ENCODE measurements at regions not wholly inside any gene's neighbourhood (a gene's known extent, or its start where the extent isn't known, plus 50 kb on each side); places are given as distances from the start of the nearest gene placed in this dataset.

DNA sequence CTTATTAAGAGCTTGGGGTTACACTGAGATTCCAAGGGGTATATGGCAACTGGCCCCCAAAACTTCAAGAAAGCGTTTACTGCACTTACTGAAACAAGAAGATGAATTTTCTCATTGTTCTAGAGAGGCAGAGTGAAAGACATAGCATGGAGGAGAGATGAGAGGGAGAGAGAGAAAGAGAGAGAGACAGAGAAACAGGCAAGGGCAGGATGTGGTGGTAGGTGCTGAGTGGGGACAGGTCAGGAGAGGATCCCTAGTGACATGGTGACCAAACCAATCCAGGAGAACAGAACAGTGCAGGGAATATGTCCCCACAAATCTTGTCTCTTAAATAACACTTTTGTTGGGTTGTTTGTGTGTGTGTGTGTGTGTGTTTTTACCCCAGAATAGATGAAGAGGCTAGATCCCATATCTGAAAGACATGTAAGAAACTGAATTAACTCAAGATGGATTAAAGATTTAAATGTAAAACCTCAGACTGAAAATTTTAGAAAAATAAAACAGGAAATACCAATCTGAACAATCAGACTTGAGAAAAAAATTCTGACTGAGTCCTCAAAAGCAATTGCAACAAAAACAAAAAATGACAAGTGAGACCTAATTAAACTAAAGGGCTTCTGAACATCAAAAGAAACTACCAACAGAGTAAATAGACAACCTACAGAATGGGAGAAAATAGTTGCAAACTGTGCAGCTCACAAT, 202.2 kb downstream of the QDPR start:
- no peak for DNase-seq
- intact Hi-C loops (cut with DNase I), result no loop called here

DNA sequence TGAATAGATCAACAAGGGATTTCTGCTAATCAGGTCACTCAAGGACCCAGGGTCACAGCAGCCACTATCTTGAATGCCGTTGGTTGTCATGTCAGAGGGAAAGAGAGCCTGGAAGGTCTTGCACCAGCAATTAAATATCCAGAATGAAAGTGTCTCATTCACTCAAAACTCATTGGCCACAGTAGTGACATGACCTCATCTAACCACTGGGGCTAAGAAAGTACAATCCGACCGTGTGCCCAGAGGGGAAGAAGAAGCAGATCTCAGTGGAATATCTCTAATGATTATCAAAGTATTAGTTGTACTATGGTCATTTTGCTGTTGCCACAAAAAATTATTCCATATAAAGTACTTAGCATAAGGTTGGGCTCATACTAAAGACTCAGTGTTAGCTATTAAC, 210.0 kb downstream of the QDPR start:
- DNase-seq, result no peak
- intact Hi-C loops (cut with DNase I), result no loop called here

DNA sequence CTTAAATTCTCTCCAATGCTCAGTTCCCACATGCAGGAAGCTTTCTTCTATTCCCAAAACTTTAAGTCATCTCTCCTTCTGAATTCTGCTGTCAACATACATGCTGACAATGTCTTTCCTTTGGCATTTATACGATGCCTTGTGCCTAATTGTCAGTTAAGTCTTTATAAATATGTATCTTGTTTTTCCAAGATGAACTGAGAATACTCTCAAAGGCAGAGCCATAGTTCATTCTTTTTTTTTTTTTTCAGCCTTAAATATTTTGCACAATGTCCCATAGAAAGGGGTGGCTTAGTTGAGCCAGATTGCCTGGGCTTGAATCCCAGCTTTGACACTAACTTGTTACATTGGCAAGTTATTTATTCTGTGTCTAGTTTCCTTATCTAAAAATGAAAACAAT, 210.6 kb downstream of the QDPR start:
- intact Hi-C loops (cut with DNase I), result no loop called here
- DNase-seq, result no peak

DNA sequence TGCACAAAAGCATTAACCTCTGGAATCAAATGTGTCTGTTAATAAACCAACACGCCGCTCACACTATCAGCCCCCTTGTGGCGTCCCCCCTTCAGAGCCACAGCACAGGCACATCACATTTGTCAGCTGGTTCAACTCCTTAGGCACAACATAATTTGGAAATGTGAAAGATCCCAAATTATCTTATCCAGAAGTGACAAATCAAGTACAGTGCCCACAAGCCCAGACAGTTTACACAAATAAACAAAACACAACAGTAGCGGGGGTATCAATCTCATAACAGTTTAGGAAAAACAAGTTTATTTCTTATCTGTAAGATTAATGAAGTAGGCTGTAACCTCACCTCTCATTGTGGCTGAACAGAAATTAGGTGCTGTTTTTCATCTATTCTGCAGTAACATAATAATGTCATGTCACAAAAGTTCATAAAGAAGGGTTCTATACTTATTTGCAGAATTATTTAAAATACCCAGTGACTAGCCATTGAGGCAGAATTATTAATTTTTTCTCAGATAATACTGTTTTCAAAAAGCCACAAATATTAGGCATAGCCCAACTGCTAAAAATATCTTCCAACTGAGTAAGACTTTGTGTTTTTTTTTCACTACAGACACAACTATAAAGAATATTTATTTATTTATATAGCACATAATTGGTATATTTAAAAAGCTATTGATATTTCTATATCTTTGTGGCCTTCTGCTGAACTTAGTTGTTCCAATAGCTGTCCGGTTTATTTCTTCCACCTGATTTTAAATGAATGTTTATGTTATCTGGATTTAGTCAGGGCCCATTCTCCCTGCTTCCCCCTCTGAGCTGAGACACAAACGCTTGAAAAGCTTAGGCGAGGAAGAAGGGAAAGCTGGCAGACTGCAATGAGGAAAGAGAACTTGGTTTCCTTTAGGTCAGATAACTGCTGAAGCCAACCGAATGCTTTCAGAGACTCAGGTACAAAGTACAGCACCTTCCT, 214.7 kb downstream of the QDPR start:
- no peak for DNase-seq
- intact Hi-C loops (cut with DNase I), result no loop called here

DNA sequence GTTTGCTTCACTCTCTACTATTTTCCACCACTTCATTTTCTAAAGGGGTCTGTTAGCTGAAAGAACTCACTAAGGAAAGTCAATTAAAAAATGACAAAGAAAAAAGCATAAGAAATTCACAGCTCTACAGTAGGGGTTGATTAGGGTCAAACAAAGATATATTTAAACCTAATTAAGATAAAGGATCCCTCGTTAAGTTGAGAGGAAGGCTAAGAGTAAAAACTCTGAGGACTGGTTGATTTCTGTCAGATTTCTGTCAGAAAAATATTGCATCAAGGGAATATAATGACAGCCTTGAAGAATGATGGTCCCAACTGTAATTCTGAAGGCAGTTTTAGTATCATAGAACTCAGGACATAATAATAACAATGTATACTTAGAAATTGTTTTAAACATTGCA, 218.0 kb downstream of the QDPR start:
- intact Hi-C loops (cut with DNase I), result no loop called here
- no peak for DNase-seq

DNA sequence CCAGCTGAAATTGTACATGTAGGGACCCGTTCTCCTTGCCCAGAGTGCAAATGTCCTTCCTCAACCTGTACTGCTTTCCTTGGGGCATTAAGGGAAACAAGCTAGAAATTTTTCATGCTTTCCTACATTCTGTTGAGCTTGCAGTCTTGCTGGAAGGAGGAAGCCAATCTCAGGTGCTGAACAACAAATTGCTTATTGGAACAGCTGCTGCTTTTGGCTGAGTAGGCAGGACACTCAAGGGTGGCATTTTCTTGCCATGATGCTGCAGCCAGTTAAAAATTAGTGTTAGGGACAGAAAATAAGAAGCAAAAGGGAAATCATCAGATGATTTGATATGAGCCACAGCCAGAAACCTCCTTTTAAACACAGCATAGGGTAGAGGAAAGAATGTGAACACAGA, 223.7 kb downstream of the QDPR start:
- intact Hi-C loops (cut with DNase I), result no loop called here
- DNase-seq, result no peak

DNA sequence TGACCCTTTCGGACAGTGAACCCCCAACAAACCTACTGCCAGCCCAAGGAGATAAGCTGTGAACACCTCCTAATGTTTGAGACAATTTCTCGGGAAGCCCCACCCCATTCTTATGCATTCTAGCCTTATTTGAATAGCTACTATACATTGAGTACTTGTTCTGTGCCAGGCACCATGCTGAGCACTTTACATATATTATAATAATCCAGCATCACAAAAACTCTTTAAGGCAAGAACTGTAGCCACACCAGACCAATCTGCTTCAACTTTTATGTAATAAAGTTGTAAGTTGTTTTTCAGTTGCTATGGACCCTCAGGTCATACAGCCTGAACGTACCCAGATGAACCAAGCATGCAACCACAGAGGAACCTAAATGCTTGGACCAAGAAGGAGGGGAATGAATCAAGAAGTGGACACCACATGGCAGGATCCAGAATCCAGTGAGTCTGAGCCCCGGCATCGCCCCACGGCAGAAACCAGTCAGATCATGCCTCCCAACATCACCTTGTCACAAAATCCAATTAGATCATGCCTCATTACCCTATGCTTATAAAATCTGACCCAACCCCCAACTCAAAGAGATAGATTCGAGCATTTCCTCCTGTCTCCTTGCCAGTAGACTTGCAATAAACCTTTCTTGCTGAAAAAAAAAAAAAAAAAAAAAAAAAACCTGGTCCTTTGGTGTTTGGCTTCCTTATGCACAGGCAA, 225.0 kb downstream of the QDPR start:
- intact Hi-C loops (cut with DNase I), result no loop called here
- no peak for DNase-seq

DNA sequence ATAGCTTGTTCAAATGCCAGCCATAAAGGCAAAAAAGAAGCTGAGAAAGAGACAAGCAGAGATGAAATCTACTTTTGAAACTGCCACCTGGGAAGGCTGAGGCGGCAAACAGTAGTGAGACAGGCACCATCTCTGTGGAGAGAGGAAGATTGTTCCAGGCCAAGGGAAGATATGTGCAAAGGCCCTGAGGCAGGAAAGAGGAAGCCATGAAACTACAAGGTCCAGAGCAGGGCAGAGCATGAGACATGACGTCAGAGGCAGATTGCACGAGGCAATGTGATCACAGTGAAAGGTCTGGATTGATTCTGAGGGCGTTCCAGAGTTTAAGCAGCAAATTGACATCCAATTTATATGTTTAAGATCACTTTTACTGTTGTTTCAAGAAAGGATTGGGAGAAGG, 226.1 kb downstream of the QDPR start:
- intact Hi-C loops (cut with DNase I), result no loop called here
- DNase-seq, result no peak

DNA sequence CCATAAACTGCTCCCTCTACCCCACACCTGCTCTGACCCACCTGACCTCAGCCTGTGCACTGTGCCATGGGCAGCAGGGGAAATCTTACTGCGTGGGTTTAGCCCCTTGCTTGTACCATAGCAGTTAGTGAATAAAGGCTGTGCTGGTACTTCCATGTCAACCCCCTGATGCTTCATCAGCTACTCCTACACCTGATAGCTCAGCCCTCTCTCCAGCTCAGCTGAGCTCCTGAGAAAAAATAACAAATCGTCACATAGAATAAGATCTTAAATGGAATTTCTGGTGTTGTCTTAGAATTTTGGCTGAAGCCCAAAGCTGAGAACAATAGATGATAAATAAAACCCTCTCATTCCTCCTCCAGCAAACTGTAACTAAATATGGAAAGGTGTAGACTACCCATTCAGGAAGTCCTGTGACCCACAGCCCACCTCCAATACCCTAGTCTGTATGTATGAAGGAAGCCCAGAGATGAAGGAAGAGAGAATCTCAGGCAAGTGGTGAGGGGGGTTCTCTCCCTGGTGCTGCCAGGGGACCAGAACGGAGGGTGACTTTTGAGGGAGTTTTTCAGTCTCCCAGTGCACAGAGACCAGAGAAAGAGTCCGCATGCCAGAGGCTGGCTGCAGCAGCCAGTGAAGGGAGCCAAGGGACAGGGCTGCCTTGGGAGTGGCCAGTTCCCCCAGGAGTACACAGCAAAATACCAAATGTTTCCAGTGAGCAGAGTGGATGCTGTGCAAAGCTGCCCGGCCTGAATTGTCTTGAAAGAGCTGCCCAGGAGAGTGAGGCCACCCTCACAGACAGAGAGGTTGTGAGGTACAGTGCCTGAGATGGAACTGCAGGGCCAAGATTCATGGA, 227.3 kb downstream of the QDPR start:
- intact Hi-C loops (cut with DNase I), result no loop called here
- DNase-seq, result peak in 4 of 10 donors; percentile 26 to 86 (median 74)

DNA sequence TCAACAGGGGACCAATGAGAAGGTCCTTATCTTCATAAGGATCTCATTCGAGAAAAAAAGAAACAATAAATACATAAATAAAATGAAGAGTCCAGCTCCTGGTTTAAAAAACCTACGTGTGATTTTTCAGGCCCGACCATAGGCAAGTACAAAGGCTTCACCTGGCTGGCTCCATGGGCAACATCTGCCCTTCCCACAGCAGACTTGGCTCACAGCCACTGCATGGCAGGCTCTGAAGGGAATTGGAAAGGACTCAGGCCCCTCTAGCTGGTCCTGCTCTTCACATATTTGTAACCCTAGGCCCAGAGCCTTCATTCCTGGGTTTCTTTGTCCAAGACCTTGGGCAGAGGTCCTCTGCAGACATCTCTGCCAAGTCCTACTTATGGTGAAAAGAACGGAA, 228.1 kb downstream of the QDPR start:
- no peak for DNase-seq

DNA sequence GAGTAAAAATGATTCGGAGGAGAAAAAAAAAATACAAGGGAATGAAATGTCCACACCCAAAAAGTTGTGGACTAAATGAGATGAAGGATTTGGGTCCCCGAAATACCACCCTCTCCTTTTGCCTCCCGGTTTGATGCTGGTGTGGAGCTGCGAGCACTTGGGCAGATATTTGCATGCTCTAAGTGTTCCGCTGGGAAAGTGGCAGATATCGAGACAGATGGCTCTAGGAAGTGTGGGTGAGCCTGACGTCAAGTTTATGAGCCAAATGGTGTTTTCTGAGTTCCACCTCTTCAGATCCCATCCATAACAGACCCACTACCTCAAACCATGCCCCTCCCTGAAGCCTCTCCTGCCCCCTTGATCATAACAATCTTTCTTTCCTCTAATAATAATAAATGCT, 228.6 kb downstream of the QDPR start:
- intact Hi-C loops (cut with DNase I), result no loop called here
- peak in 4 of 10 donors; percentile 35 to 85 (median 54) for DNase-seq

More for the DNA sequence above, 228.1 kb downstream of the QDPR start:
- intact Hi-C loops (cut with DNase I), result no loop called here

DNA sequence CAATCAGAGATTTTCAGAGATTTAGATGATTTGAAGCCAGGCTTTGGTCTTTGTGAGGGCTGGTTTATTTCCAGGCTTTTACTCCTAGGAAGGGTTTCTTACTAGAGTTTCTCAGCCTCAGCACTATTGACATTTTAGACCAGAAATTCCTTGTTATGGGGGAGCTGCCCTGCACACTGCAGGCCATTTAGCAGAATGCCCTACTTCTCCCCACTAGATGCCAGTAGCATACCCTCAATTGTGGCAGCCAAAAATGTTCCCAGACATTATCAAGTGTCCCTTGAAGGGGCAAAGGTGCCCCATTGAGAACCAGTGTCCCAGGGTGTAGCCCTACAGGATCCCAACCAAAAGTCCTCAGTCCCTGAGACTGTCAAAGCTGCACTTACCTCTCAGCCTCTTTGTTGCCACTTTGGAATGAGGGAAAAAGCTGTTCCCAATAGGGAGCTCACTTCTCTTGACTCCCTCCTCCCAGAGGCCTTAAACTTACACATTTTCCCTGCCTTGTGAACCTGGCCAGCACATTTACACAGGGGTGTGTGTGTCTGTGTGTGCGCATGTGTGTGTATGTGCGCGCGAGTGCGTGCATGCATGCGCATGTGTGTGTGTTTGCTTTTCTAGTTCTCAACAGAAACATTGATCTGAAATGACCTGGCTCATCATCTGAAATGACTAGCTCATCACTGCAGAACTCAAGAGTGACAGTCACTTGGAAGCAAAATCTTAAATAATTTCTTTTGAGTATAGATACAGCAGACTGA, 231.4 kb downstream of the QDPR start:
- intact Hi-C loops (cut with DNase I), result no loop called here
- peak in 1 of 10 donors; percentile 66 for DNase-seq

DNA sequence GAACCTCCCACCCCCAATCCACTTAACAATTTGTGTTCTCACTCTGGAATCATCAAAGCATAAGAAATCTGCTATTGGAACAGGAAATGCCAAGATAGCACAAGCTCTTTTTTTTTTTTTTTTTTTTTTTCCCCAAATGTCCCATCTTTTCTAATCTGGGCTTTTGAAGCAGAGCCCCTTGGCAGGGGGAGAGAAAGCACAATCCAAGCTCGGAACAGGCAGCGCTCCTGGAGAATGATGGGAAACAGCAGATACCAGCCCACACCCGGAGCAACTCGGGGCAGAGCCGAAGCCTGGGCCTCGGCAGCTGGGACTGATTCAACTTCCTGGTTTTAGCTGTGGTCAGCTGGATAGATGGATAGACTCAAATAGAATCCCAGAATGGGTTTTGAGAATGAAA, 235.1 kb downstream of the QDPR start:
- intact Hi-C loops (cut with DNase I), result no loop called here
- DNase-seq, result peak in 9 of 10 donors; percentile 29 to 91 (median 53)

DNA sequence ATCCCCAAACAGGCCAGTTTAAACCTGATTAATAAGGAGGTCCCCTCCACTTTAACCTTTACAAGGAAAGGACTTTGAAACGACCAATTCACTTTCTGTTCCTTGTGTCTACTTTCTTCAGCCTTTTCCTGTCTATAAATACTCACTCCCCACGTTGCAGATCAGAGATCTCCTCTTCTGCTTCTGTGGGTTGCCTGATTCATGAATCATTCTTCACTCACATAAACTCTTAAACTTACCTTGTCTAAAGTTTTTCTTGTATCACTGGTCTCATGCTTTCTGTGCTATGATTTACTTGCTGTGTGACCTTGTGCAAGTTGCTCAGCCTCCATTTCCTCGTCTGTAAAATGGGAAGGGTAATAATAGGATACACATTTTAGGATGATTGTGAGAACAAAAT, 236.1 kb downstream of the QDPR start:
- no peak for DNase-seq
- intact Hi-C loops (cut with DNase I), result no loop called here

DNA sequence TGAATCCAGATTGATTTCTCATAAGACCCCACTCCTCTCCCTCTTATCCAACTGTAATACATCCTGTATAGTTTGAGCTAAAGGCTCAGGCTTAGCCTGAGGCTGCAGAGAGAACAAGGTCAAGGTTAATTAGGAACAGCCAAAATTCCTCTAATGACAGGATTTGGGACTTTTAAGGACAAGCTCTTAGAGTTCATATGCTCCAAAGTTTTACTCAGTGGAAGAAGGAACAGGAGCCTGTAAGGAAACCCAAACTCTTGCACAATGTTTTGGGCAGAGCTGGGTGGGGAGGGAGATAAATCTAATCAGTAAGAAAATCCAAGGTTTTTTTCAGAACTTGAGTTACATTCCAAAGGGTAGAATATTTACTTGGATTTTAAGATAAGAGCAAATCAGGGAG, 238.8 kb downstream of the QDPR start:
- intact Hi-C loops (cut with DNase I), result no loop called here
- DNase-seq, result no peak

DNA sequence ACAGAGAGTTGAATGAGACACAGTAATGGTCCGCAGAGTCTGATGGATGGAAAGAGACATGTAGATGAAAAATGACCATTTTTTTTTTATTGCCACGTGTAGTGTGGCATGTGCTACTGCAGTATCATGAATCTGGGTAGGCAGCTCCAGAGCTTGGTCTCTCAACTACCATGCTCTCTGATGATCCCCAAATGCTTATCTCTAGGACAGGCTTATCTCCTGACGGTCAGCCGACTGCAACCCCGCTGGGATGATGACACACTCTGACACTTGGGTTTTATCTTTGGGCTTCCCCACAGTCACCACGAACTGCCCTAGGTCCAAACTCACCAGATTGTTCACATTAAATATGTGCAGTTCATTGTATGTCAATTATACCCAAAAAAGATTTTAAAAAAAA, 239.7 kb downstream of the QDPR start:
- DNase-seq, result no peak
- intact Hi-C loops (cut with DNase I), result no loop called here

DNA sequence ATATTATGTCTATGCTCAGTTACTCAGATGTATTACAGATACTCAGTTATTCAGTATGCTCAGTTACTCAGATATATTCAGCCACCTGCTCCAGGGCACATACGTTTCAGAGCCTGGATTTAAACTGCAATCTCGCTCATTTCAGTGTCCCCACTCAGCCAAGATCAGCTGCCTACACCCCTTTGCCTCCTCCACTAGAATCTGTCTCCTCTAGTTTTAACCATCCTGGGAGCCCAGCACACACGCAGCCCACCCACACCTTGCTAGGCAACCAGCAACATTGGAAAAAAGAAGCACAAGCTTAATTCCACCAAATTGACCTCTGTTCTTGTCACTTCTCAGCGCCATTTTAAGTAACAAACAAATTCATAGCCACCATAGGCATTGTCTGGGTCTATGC, 246.2 kb downstream of the QDPR start:
- DNase-seq, result peak in 7 of 10 donors; percentile 16 to 84 (median 51)
- intact Hi-C loops (cut with DNase I), result no loop called here

DNA sequence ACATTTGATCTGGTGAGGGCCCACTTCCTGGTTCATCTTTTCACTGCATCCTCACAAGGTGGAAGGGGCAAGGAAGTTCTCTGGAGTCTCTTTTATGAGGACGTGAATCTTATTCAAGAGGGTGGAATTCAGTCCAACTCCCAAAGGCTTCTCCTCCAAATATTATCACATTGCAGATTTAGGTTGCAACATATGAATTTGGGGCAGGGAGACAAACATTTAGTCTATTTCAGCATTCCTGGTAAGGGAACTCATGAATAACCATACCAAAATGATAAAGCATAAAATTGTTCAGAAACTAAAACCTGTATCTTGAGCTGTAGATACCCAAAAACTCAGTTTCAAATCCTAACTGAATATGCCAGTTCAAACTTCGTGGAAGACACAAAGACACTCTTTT, 246.8 kb downstream of the QDPR start:
- DNase-seq, result no peak
- intact Hi-C loops (cut with DNase I), result no loop called here

DNA sequence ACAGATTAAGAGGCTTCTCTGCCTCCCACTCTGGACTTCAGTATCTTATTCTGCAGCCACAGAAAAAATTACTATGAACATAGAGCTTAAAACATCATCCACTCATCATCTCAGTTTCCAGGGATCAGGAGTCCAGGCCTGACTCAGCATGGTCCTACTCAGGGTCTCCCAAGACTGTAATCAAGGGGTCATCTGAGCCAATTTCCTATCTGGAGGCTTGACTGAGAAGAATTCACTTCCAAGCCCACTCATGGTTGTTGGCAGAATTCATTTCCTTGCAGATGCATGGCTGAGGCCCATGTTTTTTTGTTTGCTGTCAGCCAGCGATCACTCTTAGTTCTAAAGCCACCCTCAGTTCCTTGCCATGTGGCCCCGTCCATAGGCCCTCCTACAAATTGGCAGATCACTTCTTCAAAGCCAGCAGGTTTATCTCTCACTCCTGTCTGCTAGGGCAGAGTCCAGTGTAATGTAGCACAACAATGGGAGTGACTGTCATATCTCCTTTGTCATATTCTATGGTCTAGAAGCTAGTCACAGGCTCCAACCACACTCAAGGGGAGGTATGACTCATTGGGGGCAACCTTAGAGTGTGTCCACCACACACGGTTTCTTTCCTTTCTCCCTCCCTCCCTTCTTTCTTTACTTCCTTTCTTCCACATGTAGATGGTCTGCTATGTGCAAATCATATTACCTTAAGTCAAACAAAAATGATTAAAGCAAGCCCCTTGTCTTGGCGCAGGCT, 251.6 kb downstream of the QDPR start:
- intact Hi-C loops (cut with DNase I), result no loop called here

More for the DNA sequence above, 251.6 kb downstream of the QDPR start:
- DNase-seq, result no peak

Measured in posterior cingulate gyrus (tissue), 11 donors.